KOPT-K1 (cell line): ENCODE measurements at regions not wholly inside any gene's neighbourhood (a gene's known extent, or its start where the extent isn't known, plus 50 kb on each side); places are given as distances from the start of the nearest gene placed in this dataset.
"Not testable (repeated sequence)": the region's sequence is repeated elsewhere in the genome, so short reads cannot be mapped to it uniquely, and the experiment has no call there.

Source experiments
- H3K27ac ChIP-seq: fragments of 200-600 bp; sonication (generic); 2 replicates; pipeline ENCODE4 v1.5.1; 2016; ENCODE audit warnings: antibody characterized with exemption, mild to moderate bottlenecking, low read depth, low read length; ENCODE audit not compliant: poor library complexity, severe bottlenecking
- H3K36me3 ChIP-seq: fragments of 200-600 bp; sonication (generic); 2 replicates; pipeline ENCODE4 v1.5.1; 2017; ENCODE audit warnings: antibody characterized with exemption, mild to moderate bottlenecking, low read length, moderate library complexity; ENCODE audit not compliant: insufficient read depth
- H3K9me3 ChIP-seq: fragments of 200-600 bp; sonication (generic); 2 replicates; pipeline ENCODE4 v1.5.1; 2017; ENCODE audit warnings: antibody characterized with exemption, low read length, mild to moderate bottlenecking; ENCODE audit not compliant: insufficient read depth, poor library complexity, severe bottlenecking

GRCh38 chr2:2464643-2465042, 133.6 kb upstream of the MYT1L start:
- H3K9me3 ChIP-seq, result no peaks in the 10 kb centered on the region
- H3K27ac ChIP-seq, result no peak overlapping the region
- no peaks in the 10 kb centered on the region for H3K36me3 ChIP-seq

- Histone ChIP-seq H3K36me3 (no peaks in the 10 kb centered on the region), H3K9me3 (no peaks in the 10 kb centered on the region), H3K27ac (no peak overlapping the region)
Observed at GRCh38 chr2:2464094-2464493, 133.0 kb upstream of the MYT1L start.

DNA sequence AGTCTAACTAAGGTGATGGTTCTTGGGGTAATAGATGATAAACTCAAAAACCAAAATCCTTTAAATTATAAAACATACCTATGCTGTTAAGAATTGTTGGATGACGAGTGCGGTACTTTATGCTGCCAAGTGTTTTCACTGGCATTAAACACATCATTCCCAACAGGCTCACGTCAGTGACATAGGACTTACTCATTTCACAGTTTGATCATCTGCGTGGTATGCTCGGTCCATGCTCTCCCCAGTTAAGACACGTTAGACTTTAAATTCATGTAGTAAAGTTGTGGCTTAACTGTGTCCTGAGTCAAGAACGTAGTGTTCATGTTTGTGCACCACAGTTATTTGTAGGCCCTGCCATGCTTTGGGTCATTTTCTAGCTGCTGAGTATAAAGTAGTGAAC, 125.6 kb upstream of the MYT1L start:
- Histone ChIP-seq H3K36me3 (no peaks in the 10 kb centered on the region), H3K9me3 (no peaks in the 10 kb centered on the region), H3K27ac (no peak overlapping the region)

- Histone ChIP-seq H3K36me3 (no peaks in the 10 kb centered on the region), H3K27ac (no peak overlapping the region), H3K9me3 (no peaks in the 10 kb centered on the region)
Observed at GRCh38 chr2:2455151-2455550, 124.1 kb upstream of the MYT1L start.

DNA sequence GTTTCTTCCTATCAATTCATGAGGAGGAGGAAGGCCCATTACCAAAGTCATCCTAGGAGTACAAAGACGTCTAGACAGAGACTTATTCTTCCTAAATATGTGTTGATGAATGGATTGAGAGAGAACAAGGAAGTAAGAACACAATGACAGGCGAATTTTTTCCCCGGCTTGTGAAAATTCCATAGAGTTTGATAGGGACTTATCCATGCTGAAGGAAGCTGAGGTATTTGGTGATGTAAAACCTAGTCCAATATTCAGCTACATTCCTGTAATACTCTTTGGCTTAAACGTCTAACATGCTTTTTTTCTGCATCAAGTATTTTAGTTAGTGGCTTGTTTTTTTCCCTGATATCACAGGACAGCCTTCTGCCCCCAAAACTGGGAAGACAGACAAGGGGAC, 121.9 kb upstream of the MYT1L start:
- no peaks in the 10 kb centered on the region for H3K9me3 ChIP-seq
- H3K27ac ChIP-seq, result no peak overlapping the region
- no peaks in the 10 kb centered on the region for H3K36me3 ChIP-seq

DNA sequence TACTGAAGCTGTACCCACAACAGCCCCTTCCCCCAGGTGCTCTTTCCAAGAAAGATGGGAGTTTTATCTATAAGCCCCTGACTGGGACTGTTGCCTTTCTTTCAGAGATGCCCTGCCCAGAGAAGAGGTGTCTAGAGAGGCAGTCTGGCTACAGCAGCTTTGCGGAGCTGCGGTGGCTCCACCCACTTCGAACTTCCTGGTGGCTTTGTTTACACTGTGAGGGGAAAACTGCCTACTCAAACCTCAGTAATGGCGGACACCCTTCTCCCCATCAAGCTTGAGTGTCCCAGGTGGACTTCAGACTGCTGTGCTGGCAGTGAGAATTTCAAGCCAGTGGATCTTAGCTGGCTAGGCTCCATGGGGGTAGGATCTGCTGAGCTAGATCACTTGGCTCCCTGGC, 120.2 kb upstream of the MYT1L start:
- H3K27ac ChIP-seq, H3K9me3 ChIP-seq, H3K36me3 ChIP-seq: not testable (repeated sequence)

DNA sequence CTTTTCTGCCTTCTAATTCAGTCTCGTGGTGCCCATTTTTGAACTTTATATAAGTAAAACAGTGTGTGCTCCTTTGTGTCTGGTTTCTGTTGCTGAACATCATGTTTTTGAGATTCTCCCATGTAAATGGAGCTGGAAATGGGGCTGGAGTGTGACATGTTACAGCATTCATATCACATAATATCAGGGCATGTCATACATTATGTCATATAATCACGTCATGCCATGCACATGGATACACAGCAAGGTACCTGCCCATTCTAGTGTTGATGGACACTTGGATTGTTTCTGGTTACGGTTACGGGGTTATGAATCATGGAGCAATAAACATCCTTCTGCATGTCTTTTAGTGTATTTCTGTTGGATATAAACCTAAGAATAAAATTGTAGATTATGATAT, 117.1 kb upstream of the MYT1L start:
- Histone ChIP-seq H3K36me3 (no peaks in the 10 kb centered on the region), H3K9me3 (no peaks in the 10 kb centered on the region), H3K27ac (no peak overlapping the region)

DNA sequence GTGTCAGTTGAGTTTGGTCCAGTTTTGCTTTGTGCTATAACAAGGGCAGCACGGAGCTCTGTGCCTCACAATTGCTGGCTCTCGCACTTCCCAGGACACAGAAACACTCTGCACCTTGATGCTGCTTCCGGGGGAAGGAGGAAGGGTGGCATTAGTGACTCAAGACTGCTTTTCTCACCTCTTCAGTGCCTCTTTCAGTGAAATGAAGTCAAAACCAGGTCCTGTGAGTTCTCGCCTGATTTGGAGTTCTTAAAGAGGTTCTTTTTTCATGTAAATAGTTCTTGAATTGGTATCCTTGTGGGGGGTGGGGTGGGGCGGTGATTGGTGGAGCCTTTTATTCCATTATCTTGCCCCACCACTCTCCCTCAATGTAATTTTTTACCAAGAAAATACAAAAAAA, 91.5 kb upstream of the MYT1L start:
- Histone ChIP-seq H3K27ac (no peak overlapping the region), H3K9me3 (no peaks in the 10 kb centered on the region)

GRCh38 chr2:2413525-2413924, 82.5 kb upstream of the MYT1L start:
- Histone ChIP-seq H3K36me3 (no peaks in the 10 kb centered on the region), H3K27ac (no peak overlapping the region), H3K9me3 (no peaks in the 10 kb centered on the region)

More for the DNA sequence above, 91.5 kb upstream of the MYT1L start:
- H3K36me3 ChIP-seq, result no peaks in the 10 kb centered on the region

DNA sequence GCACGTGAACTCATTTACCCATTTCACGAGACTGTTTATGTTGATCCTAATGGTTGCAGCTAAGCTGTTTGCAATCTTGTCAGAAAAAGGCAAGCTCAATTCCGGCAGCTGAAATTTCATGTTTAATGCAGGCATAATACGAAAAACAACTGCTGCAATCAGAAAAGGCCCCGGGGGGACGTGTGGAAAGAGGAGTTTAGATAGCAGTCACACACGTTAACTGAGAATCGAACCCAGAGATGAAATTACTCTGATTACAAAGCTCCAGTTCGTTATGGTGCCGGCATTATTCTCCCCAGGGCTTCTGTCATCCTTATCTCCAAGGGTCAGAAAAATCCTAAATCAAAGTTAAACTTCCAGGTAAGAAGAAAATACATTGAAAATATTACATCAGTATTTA, 79.9 kb upstream of the MYT1L start:
- peaks cover 6% of the 10 kb centered on the region for H3K9me3 ChIP-seq
- no peaks in the 10 kb centered on the region for H3K36me3 ChIP-seq
- no peak overlapping the region for H3K27ac ChIP-seq

- Histone ChIP-seq H3K27ac (no peak overlapping the region), H3K9me3 (peaks cover 19% of the 10 kb centered on the region), H3K36me3 (no peaks in the 10 kb centered on the region)
Observed at GRCh38 chr2:2409481-2409880, 78.4 kb upstream of the MYT1L start.

GRCh38 chr2:2405780-2406179, 74.7 kb upstream of the MYT1L start:
- H3K27ac ChIP-seq, result no peak overlapping the region
- H3K9me3 ChIP-seq, result peaks cover 19% of the 10 kb centered on the region
- no peaks in the 10 kb centered on the region for H3K36me3 ChIP-seq

GRCh38 chr2:2400286-2401038, 69.4 kb upstream of the MYT1L start:
- Histone ChIP-seq H3K36me3 (no peaks in the 10 kb centered on the region), H3K9me3 (peaks cover 7% of the 10 kb centered on the region), H3K27ac (no peak overlapping the region)

DNA sequence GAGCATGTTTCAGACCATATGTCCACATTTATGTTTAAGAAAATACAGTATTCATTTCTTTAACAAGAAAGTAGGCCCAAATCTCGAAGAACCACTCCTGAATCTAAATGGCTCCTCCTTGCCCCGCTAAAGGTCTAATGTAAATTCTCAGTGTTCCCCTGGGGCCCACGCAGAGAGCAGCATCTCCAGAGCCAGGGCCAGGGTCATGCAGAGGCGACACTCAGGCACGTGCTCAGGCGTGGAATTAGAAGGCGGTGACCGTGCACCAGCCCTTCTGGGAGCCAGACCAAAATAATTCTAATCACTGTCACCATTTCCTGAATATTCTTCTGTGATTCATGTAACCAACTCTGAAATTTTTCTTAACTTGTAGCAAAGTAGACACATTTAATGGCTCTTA, 68.3 kb upstream of the MYT1L start:
- Histone ChIP-seq H3K9me3 (no peaks in the 10 kb centered on the region), H3K27ac (no peak overlapping the region), H3K36me3 (no peaks in the 10 kb centered on the region)

DNA sequence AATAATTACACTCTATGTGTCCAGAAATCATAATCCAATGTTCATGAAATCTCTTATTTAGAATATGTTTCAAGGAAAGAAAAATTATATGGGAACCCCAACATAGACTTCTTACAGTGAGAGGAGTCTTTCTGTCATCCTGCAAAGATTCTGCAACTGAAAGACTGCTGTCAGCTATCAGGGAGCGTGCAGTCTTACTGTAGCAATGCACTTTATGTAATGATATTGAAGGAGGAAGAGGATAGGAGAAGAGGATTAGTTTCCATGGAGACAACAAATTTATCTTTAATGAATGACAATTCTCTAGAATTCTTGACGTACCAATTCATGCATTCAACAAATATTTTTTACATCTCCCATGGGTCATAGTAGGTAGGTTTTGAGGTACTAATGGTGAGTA, 61.3 kb upstream of the MYT1L start:
- Histone ChIP-seq H3K36me3 (no peaks in the 10 kb centered on the region), H3K27ac (no peak overlapping the region), H3K9me3 (no peaks in the 10 kb centered on the region)

GRCh38 chr2:2389215-2389614, 58.1 kb upstream of the MYT1L start:
- no peaks in the 10 kb centered on the region for H3K36me3 ChIP-seq
- no peak overlapping the region for H3K27ac ChIP-seq

More at GRCh38 chr2:2389215-2389614, 58.1 kb upstream of the MYT1L start:
- no peaks in the 10 kb centered on the region for H3K9me3 ChIP-seq
